Breast epithelium (tissue), 4 donors: ENCODE measurements at regions not wholly inside any gene's neighbourhood (a gene's known extent, or its start where the extent isn't known, plus 50 kb on each side); places are given as distances from the start of the nearest gene placed in this dataset.

Experiments used
- DNase-seq, 2 donors: peaks; one replicate each; pipeline ENCODE4 v3.0.0-alpha.2; 2019; ENCODE audit warnings: low spot score in 2 of 2
- H3K27ac ChIP-seq, 2 donors: fragments of 200-600 bp; sonication (generic) in 1 of 2; one replicate each; pipeline ENCODE4 v1.5.1; 2016 to 2019; ENCODE audit warnings: mild to moderate bottlenecking in 1 of 2
- H3K27me3 ChIP-seq, 2 donors: fragments of 200-600 bp; sonication (generic) in 1 of 2; one replicate each; pipeline versions ENCODE4 v1.5.1 to v1.6.0; 2017 to 2019; ENCODE audit warnings: control low read depth in 1 of 2, mild to moderate bottlenecking in 1 of 2
- H3K36me3 ChIP-seq: fragments of 200-600 bp; one replicate; pipeline ENCODE4 v1.5.1; 2019
- H3K4me1 ChIP-seq, 2 donors: fragments of 200-600 bp; sonication (generic); one replicate each; pipeline ENCODE4 v1.5.1; 2016 to 2019; ENCODE audit warnings: control low read depth in 1 of 2
- H3K4me3 ChIP-seq, 3 donors: fragments of 200-600 bp; sonication (generic); 1 replicate in 2 of 3; 2 replicates in 1 of 3; pipeline ENCODE4 v1.5.1; 2016 to 2019; ENCODE audit warnings: mild to moderate bottlenecking in 3 of 3, moderate library complexity in 2 of 3
- H3K9me3 ChIP-seq, 2 donors: fragments of 200-600 bp; sonication (generic) in 1 of 2; one replicate each; pipeline ENCODE4 v1.5.1; 2016 to 2019; ENCODE audit warnings: control low read depth in 1 of 2
- POLR2A ChIP-seq: fragments of 450-650 bp; IDR thresholded peaks from one replicate; pipeline ENCODE4 v1.6.1; 2016; ENCODE audit warnings: antibody characterized with exemption, mild to moderate bottlenecking, moderate library complexity
- POLR2AphosphoS5 ChIP-seq, 3 donors: sonication (generic); formaldehyde crosslinking; IDR thresholded peaks; one replicate each; pipeline ENCODE4 v1.6.1; 2017; ENCODE audit warnings: antibody characterized with exemption in 3 of 3
- intact Hi-C: fragments of 100-400 bp; cut with DNase I; formaldehyde crosslinking; loops from one replicate; pipeline ENCODE4 v1.15.1; 2023; ENCODE audit warnings: low total_unique reads
- TF ChIP-seq, protein P1 (sequence below), 3 donors: fragments of 450-650 bp; IDR thresholded peaks; one replicate each; pipeline ENCODE4 v1.5.1; 2016 to 2017; ENCODE audit warnings: antibody characterized with exemption in 3 of 3, mild to moderate bottlenecking in 3 of 3, moderate library complexity in 3 of 3

DNA sequence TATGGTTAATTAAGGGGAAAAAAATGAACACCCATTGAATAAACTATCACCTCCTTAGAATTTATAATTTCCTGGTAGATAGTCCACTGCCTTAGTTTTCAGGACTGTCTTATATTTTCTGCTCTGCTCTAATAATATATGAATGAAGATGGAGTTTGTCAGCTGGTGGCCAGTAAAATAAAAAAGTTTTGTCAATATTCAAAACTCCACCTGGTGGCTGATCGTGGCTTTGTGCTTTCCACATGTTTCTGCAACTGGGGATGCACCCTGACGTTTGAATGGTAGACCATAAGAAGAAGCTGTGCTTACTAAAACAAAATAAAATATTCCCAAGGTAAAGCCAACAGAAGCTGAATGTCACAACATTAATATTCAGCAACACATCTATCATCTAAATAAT lies 286.6 kb upstream of the IZUMO3 start:
- Histone ChIP-seq H3K4me3 (no peak overlapping the region), H3K4me1 (no peaks in the 10 kb centered on the region), H3K27me3 (no peaks in the 10 kb centered on the region), H3K27ac (no peak overlapping the region), H3K9me3 (no peaks in the 10 kb centered on the region), H3K36me3 (no peaks in the 10 kb centered on the region)
- intact Hi-C loops = no loop called here
- no peak for DNase-seq
- TF ChIP-seq POLR2AphosphoS5 (IDR thresholded peaks at IDR 0.05) = no peak
- TF ChIP-seq, protein P1, sequence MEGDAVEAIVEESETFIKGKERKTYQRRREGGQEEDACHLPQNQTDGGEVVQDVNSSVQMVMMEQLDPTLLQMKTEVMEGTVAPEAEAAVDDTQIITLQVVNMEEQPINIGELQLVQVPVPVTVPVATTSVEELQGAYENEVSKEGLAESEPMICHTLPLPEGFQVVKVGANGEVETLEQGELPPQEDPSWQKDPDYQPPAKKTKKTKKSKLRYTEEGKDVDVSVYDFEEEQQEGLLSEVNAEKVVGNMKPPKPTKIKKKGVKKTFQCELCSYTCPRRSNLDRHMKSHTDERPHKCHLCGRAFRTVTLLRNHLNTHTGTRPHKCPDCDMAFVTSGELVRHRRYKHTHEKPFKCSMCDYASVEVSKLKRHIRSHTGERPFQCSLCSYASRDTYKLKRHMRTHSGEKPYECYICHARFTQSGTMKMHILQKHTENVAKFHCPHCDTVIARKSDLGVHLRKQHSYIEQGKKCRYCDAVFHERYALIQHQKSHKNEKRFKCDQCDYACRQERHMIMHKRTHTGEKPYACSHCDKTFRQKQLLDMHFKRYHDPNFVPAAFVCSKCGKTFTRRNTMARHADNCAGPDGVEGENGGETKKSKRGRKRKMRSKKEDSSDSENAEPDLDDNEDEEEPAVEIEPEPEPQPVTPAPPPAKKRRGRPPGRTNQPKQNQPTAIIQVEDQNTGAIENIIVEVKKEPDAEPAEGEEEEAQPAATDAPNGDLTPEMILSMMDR (IDR thresholded peaks at IDR 0.05) = peak in 1 of 3 donors; percentile 18

DNA sequence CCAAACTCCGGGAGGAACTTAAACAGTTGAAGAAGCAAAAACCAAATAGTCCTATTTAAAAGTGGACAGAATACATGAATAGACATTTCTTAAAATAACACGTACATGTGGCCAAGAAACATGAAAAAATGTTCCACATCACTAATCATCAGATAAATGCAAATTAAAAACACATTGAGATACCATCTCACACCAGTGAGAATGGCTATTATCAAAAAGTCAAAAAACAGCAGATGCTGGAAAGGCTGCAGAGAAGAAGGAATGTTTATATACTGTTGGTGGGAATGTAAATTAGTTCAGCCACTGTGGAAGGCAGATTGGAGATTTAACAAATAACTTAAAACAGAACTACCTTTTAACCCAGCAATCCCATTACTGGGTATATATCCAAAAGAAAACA lies 283.0 kb upstream of the IZUMO3 start:
- H3K4me1 ChIP-seq = no peaks in the 10 kb centered on the region
- no peak overlapping the region for H3K4me3 ChIP-seq
- intact Hi-C loops = no loop called here
- H3K9me3 ChIP-seq = no peaks in the 10 kb centered on the region
- no peak overlapping the region for H3K27ac ChIP-seq
- TF ChIP-seq, protein P1 (IDR thresholded peaks at IDR 0.05) = no peak
- TF ChIP-seq POLR2AphosphoS5 (IDR thresholded peaks at IDR 0.05) (no peak), POLR2A (no peak)
- no peaks in the 10 kb centered on the region for H3K36me3 ChIP-seq
- no peak for DNase-seq
- no peaks in the 10 kb centered on the region for H3K27me3 ChIP-seq

DNA sequence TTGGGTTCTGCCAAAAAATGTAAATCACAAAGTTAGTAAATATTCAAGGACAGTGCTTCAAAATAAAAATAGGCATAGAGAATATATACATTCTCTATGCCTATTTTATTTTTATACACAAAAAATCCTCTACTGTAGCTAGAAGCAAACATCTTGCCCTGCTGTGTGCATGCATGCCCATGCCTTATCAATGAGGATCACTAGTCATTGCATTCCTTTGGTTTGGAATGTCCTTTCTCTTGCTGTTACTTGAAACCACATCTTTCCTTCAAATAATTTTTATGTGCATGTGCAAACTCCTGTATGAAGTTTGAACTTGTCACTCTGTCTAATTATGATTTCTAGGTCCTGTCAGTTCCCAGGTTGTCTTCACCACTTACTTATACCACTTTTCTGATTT lies 278.9 kb upstream of the IZUMO3 start:
- no peaks in the 10 kb centered on the region for H3K36me3 ChIP-seq
- DNase-seq = no peak
- intact Hi-C loops = no loop called here
- no peaks in the 10 kb centered on the region for H3K4me1 ChIP-seq
- H3K4me3 ChIP-seq = no peak overlapping the region
- TF ChIP-seq, protein P1 (IDR thresholded peaks at IDR 0.05) = no peak
- TF ChIP-seq POLR2A (no peak), POLR2AphosphoS5 (IDR thresholded peaks at IDR 0.05) (no peak)
- no peaks in the 10 kb centered on the region for H3K9me3 ChIP-seq
- no peak overlapping the region for H3K27ac ChIP-seq
- H3K27me3 ChIP-seq = no peaks in the 10 kb centered on the region

DNA sequence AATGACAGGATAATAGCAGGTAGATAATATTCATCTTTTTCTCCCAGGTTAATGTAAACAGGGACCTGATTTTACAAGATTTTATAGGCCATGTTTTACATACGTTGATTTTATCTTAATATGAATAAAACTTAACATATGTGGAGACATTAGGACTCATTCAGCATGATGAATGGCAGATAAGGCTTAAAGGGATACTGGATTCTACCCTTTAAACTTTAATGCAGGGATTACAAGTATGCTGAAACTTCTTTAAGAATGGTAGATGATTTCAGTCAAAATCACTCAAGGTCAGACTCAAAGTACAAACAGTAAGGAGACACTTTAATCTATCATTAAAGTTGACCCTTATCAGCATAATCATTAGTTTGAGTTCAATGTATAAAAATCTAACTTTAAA lies 274.5 kb upstream of the IZUMO3 start:
- no peak overlapping the region for H3K4me3 ChIP-seq
- TF ChIP-seq POLR2AphosphoS5 (IDR thresholded peaks at IDR 0.05) (no peak), POLR2A (no peak)
- TF ChIP-seq, protein P1 (IDR thresholded peaks at IDR 0.05) = no peak
- no peaks in the 10 kb centered on the region for H3K4me1 ChIP-seq
- no peak overlapping the region for H3K27ac ChIP-seq
- intact Hi-C loops = no loop called here
- H3K9me3 ChIP-seq = no peaks in the 10 kb centered on the region
- no peaks in the 10 kb centered on the region for H3K27me3 ChIP-seq
- no peak for DNase-seq
- H3K36me3 ChIP-seq = no peaks in the 10 kb centered on the region

DNA sequence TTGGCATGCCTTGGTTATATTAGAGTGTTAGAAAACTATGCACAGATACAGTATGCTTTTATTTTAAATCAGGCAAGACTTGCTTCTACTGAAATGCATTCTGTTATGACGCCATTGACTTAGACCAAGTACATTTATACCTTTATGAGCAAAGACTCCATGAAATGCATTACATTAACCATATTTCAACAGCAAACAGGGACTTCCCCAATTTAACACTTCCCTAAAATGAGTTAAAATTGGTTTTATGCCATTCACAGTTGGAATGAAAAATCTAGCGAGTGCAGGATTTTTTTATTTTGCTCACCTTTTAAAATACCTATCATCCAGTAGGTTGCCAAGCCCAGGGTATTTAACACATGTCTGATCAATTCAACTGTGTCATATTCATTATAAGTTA lies 272.1 kb upstream of the IZUMO3 start:
- H3K27ac ChIP-seq = no peak overlapping the region
- H3K36me3 ChIP-seq = no peaks in the 10 kb centered on the region
- no peaks in the 10 kb centered on the region for H3K27me3 ChIP-seq
- TF ChIP-seq POLR2AphosphoS5 (IDR thresholded peaks at IDR 0.05) = no peak
- no peak for TF ChIP-seq POLR2A
- TF ChIP-seq, protein P1 (IDR thresholded peaks at IDR 0.05) = no peak
- H3K4me1 ChIP-seq = no peaks in the 10 kb centered on the region
- intact Hi-C loops = no loop called here
- no peaks in the 10 kb centered on the region for H3K9me3 ChIP-seq
- DNase-seq = no peak
- no peak overlapping the region for H3K4me3 ChIP-seq
